ENCODE measurements at regions not wholly inside any gene's neighbourhood (a gene's known extent, or its start where the extent isn't known, plus 50 kb on each side); places are given as distances from the start of the nearest gene placed in this dataset.

DNA sequence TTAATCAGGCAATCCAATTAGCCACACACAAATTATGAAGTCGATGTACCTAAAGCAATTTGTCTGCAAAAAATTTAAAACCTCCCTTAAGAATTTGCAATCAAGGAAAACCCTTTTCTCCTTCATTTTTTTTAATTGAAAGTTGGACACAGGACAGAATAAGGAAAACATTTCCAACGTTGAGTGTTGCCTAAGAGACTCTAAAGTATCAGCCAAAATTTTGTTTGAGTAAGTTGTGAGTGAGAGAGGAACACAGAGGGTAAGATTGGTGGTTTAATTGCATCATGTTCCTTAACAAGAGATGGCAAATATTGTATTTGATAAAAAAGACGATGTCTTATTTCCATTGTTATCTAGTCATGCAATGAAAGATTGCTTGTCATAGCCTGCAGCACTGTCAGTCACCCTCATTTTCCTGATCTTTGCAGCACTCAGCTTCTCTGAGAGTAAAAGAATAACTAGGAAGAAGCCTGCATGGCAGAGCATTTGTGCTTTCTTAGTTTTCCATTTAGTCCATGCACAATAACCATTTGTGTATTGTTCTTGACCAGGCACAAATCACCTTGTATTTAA, 115.5 kb downstream of the ICOS start:
- TF ChIP-seq, protein P1, sequence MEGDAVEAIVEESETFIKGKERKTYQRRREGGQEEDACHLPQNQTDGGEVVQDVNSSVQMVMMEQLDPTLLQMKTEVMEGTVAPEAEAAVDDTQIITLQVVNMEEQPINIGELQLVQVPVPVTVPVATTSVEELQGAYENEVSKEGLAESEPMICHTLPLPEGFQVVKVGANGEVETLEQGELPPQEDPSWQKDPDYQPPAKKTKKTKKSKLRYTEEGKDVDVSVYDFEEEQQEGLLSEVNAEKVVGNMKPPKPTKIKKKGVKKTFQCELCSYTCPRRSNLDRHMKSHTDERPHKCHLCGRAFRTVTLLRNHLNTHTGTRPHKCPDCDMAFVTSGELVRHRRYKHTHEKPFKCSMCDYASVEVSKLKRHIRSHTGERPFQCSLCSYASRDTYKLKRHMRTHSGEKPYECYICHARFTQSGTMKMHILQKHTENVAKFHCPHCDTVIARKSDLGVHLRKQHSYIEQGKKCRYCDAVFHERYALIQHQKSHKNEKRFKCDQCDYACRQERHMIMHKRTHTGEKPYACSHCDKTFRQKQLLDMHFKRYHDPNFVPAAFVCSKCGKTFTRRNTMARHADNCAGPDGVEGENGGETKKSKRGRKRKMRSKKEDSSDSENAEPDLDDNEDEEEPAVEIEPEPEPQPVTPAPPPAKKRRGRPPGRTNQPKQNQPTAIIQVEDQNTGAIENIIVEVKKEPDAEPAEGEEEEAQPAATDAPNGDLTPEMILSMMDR (IDR thresholded peaks at IDR 0.05 in 4 of 5, conservative IDR thresholded peaks at IDR 0.05 in 1 of 5): no peak
- no peak for TF ChIP-seq POLR2A (IDR thresholded peaks at IDR 0.05)
